Hepatocyte (in vitro differentiated cells): ENCODE measurements at regions not wholly inside any gene's neighbourhood (a gene's known extent, or its start where the extent isn't known, plus 50 kb on each side); places are given as distances from the start of the nearest gene placed in this dataset.

ENCODE experiments used
- DNase-seq: peaks from one replicate; pipeline ENCODE4 v3.0.0-alpha.2; 2016; ENCODE audit warnings: low spot score
- H2AFZ ChIP-seq: fragments of 200-600 bp; sonication (generic); 2 replicates; pipeline ENCODE4 v1.6.0; 2016; ENCODE audit warnings: antibody characterized with exemption, mild to moderate bottlenecking
- H3K27ac ChIP-seq: fragments of 200-600 bp; sonication (generic); 2 replicates; pipeline ENCODE4 v1.5.1; 2016; ENCODE audit warnings: mild to moderate bottlenecking
- H3K27me3 ChIP-seq: fragments of 200-600 bp; sonication (generic); 2 replicates; pipeline ENCODE4 v1.6.1; 2016
- H3K36me3 ChIP-seq: fragments of 200-600 bp; sonication (generic); replicated peaks from 2 replicates; pipeline ENCODE4 v1.5.1; 2016; ENCODE audit warnings: low read depth; ENCODE audit not compliant: insufficient read depth
- H3K4me1 ChIP-seq: fragments of 200-600 bp; sonication (generic); 2 replicates; pipeline ENCODE4 v1.5.1; 2016; ENCODE audit warnings: mild to moderate bottlenecking, moderate library complexity; ENCODE audit not compliant: insufficient read depth
- H3K4me2 ChIP-seq: fragments of 200-600 bp; sonication (generic); 2 replicates; pipeline ENCODE4 v1.6.0; 2016
- H3K4me3 ChIP-seq: fragments of 200-600 bp; sonication (generic); 2 replicates; pipeline ENCODE4 v1.5.1; 2016; ENCODE audit warnings: mild to moderate bottlenecking
- H3K79me2 ChIP-seq: fragments of 200-600 bp; sonication (generic); 2 replicates; pipeline ENCODE4 v1.6.0; 2017; ENCODE audit warnings: mild to moderate bottlenecking
- H3K9me2 ChIP-seq: fragments of 200-600 bp; sonication (generic); replicated peaks from 2 replicates; pipeline ENCODE4 v1.6.0; 2017; ENCODE audit warnings: mild to moderate bottlenecking; ENCODE audit not compliant: insufficient read depth
- H3K9me3 ChIP-seq: fragments of 200-600 bp; sonication (generic); 2 replicates; pipeline ENCODE4 v1.5.1; 2016; ENCODE audit warnings: low read depth, mild to moderate bottlenecking
- H4K20me1 ChIP-seq: fragments of 200-600 bp; sonication (generic); 2 replicates; pipeline ENCODE4 v1.6.0; 2016; ENCODE audit warnings: mild to moderate bottlenecking; ENCODE audit not compliant: insufficient read depth, poor library complexity, severe bottlenecking
- EZH2 ChIP-seq: fragments of 200-600 bp; sonication (generic); IDR thresholded peaks from 2 replicates; pipeline ENCODE4 v1.6.1; 2016; ENCODE audit warnings: antibody characterized with exemption, mild to moderate bottlenecking, borderline replicate concordance
- EZH2phosphoT487 ChIP-seq: fragments of 200-600 bp; sonication (generic); IDR thresholded peaks from one replicate; pipeline ENCODE4 v1.6.1; 2018; ENCODE audit warnings: antibody characterized with exemption, mild to moderate bottlenecking, low read depth, moderate library complexity; ENCODE audit not compliant: unreplicated experiment, severe bottlenecking
- WGBS: methylation state at CpG from one replicate; pipeline ENCODE4 v1.1.6; 2016; ENCODE audit warnings: low lambda C conversion rate; ENCODE audit errors: missing lambda C conversion rate; 5-methylcytosine and 5-hydroxymethylcytosine counted together
- TF ChIP-seq, protein P1 (sequence below): fragments of 200-600 bp; sonication (generic); IDR thresholded peaks from 2 replicates; pipeline ENCODE4 v1.5.1; 2016; ENCODE audit warnings: antibody characterized with exemption, mild to moderate bottlenecking; ENCODE audit not compliant: poor library complexity

- 50% methylated on average over 1 of the region's 1 CpG for WGBS
- no peaks in the 10 kb centered on the region for H3K4me1 ChIP-seq
- H3K27me3 ChIP-seq: no peaks in the 10 kb centered on the region
- H3K36me3 ChIP-seq: no peaks in the 10 kb centered on the region
- no peak overlapping the region for H3K27ac ChIP-seq
- H3K4me2 ChIP-seq: no peak overlapping the region
- H3K4me3 ChIP-seq: no peak overlapping the region
- TF ChIP-seq, protein P1, sequence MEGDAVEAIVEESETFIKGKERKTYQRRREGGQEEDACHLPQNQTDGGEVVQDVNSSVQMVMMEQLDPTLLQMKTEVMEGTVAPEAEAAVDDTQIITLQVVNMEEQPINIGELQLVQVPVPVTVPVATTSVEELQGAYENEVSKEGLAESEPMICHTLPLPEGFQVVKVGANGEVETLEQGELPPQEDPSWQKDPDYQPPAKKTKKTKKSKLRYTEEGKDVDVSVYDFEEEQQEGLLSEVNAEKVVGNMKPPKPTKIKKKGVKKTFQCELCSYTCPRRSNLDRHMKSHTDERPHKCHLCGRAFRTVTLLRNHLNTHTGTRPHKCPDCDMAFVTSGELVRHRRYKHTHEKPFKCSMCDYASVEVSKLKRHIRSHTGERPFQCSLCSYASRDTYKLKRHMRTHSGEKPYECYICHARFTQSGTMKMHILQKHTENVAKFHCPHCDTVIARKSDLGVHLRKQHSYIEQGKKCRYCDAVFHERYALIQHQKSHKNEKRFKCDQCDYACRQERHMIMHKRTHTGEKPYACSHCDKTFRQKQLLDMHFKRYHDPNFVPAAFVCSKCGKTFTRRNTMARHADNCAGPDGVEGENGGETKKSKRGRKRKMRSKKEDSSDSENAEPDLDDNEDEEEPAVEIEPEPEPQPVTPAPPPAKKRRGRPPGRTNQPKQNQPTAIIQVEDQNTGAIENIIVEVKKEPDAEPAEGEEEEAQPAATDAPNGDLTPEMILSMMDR: no peak
- TF ChIP-seq EZH2: no peak
- no peaks in the 10 kb centered on the region for H4K20me1 ChIP-seq
- H3K9me2 ChIP-seq: no peaks in the 10 kb centered on the region
- no peak overlapping the region for H2AFZ ChIP-seq
- H3K9me3 ChIP-seq: no peaks in the 10 kb centered on the region
- DNase-seq: no peak
- no peaks in the 10 kb centered on the region for H3K79me2 ChIP-seq
These were observed 266.7 kb upstream of the LRRN1 start for GRCh38 chr3:3532508-3532907.

GRCh38 chr3:3531476-3531875 lies 267.8 kb upstream of the LRRN1 start:
- H3K79me2 ChIP-seq: no peaks in the 10 kb centered on the region
- no peak overlapping the region for H3K4me2 ChIP-seq
- H3K4me3 ChIP-seq: no peak overlapping the region
- DNase-seq: no peak
- no peaks in the 10 kb centered on the region for H3K4me1 ChIP-seq
- no peaks in the 10 kb centered on the region for H3K9me3 ChIP-seq
- H4K20me1 ChIP-seq: no peaks in the 10 kb centered on the region
- no peaks in the 10 kb centered on the region for H3K27me3 ChIP-seq
- H3K9me2 ChIP-seq: no peaks in the 10 kb centered on the region
- WGBS: 87% methylated on average over 4 of the region's 4 CpGs
- H3K27ac ChIP-seq: no peak overlapping the region
- no peak overlapping the region for H2AFZ ChIP-seq
- TF ChIP-seq EZH2phosphoT487 (no peak), EZH2 (no peak)
- TF ChIP-seq, protein P1: no peak
- no peaks in the 10 kb centered on the region for H3K36me3 ChIP-seq

DNA sequence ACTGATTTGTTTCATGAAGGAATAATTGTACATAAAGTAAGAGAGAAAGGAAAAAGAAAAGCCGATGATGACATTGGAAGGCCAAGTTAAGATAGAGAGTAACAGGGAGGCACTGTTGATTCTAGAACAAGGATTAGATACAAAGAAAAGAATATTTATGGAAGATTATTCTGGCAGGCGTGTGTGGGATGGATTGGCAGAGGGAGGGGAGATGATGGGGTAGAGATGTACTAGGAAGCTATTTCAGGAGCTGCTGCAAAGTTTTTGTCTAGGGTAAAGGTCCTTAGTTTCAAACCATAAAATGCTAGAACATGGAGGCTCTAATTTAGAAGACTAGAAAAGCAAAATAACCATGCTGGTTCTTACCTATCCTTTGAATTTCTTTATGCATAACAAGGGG lies 280.0 kb upstream of the LRRN1 start:
- Histone ChIP-seq H3K9me2 (no peaks in the 10 kb centered on the region), H3K4me1 (no peaks in the 10 kb centered on the region), H3K4me2 (no peak overlapping the region), H3K27ac (no peak overlapping the region), H2AFZ (no peak overlapping the region), H4K20me1 (no peaks in the 10 kb centered on the region), H3K27me3 (no peaks in the 10 kb centered on the region), H3K9me3 (no peaks in the 10 kb centered on the region), H3K79me2 (no peaks in the 10 kb centered on the region), H3K4me3 (no peak overlapping the region), H3K36me3 (no peaks in the 10 kb centered on the region)
- TF ChIP-seq EZH2phosphoT487: no peak
- no peak for DNase-seq
- WGBS: 88% methylated on average over 2 of the region's 2 CpGs

- H3K36me3 ChIP-seq: no peaks in the 10 kb centered on the region
- H3K27me3 ChIP-seq: no peaks in the 10 kb centered on the region
- no peaks in the 10 kb centered on the region for H4K20me1 ChIP-seq
- H3K27ac ChIP-seq: no peak overlapping the region
- DNase-seq: no peak
- no peaks in the 10 kb centered on the region for H3K79me2 ChIP-seq
- no peak overlapping the region for H3K4me2 ChIP-seq
- H3K9me2 ChIP-seq: no peaks in the 10 kb centered on the region
- 90% methylated on average over 4 of the region's 4 CpGs for WGBS
- no peak for TF ChIP-seq EZH2phosphoT487
- no peak for TF ChIP-seq EZH2
- TF ChIP-seq, protein P1: no peak
- no peaks in the 10 kb centered on the region for H3K4me1 ChIP-seq
- H2AFZ ChIP-seq: no peak overlapping the region
- H3K4me3 ChIP-seq: no peak overlapping the region
- no peaks in the 10 kb centered on the region for H3K9me3 ChIP-seq
These were observed 282.2 kb upstream of the LRRN1 start for GRCh38 chr3:3516996-3517395.
